Esophagus muscularis mucosa (tissue), 3 donors: ENCODE measurements at regions not wholly inside any gene's neighbourhood (a gene's known extent, or its start where the extent isn't known, plus 50 kb on each side); places are given as distances from the start of the nearest gene placed in this dataset.

ENCODE experiments used
- CTCF ChIP-seq, 3 experiments: fragments of 200-600 bp in 2 of 3; fragments of 450-650 bp in 1 of 3; sonication (generic) in 2 of 3; IDR thresholded peaks; one replicate each; pipeline ENCODE4 v1.5.1; 2017 to 2019; ENCODE audit warnings: antibody characterized with exemption in 3 of 3, mild to moderate bottlenecking in 2 of 3, moderate library complexity in 1 of 3
- POLR2A ChIP-seq: fragments of 450-650 bp; IDR thresholded peaks from one replicate; pipeline ENCODE4 v1.6.1; 2017; ENCODE audit warnings: antibody characterized with exemption, moderate library complexity, mild to moderate bottlenecking, low read depth

- TF ChIP-seq POLR2A = no peak
- no peak for TF ChIP-seq CTCF (IDR thresholded peaks at IDR 0.05)
Observed at GRCh38 chr1:118650107-118650807, 337.9 kb downstream of the TBX15 start.
